ENCODE measurements at regions not wholly inside any gene's neighbourhood (a gene's known extent, or its start where the extent isn't known, plus 50 kb on each side); places are given as distances from the start of the nearest gene placed in this dataset.

DNA sequence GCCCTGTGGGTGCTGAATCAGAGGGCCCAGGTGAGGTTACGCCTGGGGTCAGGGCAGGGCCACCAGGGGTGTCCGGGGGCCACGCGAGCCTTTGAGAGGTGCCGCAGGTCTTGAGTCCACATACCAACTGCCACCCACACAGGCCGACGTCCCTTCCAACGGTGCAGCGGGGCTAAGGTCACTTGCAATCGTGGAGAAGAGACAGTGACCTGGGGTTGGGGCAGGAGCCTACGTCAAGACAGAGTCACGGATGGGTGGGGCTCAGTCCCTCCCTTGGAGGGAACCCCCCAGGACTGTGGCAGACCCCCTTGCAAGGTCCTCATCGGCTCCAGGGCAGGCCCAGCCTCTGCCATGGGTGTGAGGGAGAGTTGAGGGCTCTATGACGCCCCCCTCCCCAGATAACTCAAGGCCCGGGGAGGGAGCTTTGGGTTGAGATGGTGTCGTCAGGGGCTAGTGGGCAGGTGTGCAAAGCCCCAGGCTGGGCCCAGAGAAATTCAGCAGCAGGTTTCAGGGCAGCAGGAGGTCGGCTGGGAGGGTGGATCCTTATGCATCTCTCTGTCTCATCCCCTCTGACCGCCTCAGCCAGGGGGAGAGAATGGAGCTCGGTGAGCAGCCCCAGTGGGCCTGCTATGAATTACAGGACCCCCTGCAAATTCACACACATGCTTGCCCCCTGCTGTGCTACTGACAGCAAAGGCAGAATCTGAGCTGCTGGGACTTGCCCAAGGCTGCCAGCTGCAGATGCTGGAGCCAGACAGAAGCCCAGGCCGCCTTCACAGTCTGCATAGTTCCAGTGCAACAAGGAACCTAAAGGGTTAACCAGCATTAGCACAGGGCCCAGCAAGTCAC lies 60.0 kb downstream of the MYEOV start:
- Histone ChIP-seq H3K36me3 (ENCODE audit: insufficient read depth, low read length) (no peaks in the 10 kb centered on the region), H3K27ac (ENCODE audit: low read depth in 1 of 2, low read length in 2 of 2) (no peak overlapping the region), H3K4me3 (ENCODE audit: low read length) (no peak overlapping the region), H3K27me3 (ENCODE audit: control insufficient read depth in 1 of 2, insufficient read depth in 2 of 2, low read length in 2 of 2) (no peaks in the 10 kb centered on the region), H3K9me3 (ENCODE audit: control insufficient read depth in 1 of 2, insufficient read depth in 1 of 2, low read length in 2 of 2) (peaks cover 2 to 11% of the 10 kb centered on the region in 2 experiments), H3K4me1 (ENCODE audit: insufficient read depth, low read length) (no peaks in the 10 kb centered on the region)
- no peak overlapping the region for H3K4me3 Mint-ChIP-seq
- intact Hi-C loops (cut with DNase I, micrococcal nuclease) = no loop called here
- H3K27me3 Mint-ChIP-seq = no peaks in the 10 kb centered on the region
- H3K9me3 Mint-ChIP-seq = no peaks in the 10 kb centered on the region
- H3K27ac Mint-ChIP-seq = no peak overlapping the region
- ATAC-seq (ENCODE audit: poor library complexity) = no peak
- H3K36me3 Mint-ChIP-seq (ENCODE audit: low read depth) = no peaks in the 10 kb centered on the region
- peak in 1 of 14 experiments; percentile 12 for DNase-seq
- H3K4me1 Mint-ChIP-seq (ENCODE audit: low read depth) = no peaks in the 10 kb centered on the region
- CTCF ChIA-PET = no interaction called here
- TF ChIP-seq, protein P1, sequence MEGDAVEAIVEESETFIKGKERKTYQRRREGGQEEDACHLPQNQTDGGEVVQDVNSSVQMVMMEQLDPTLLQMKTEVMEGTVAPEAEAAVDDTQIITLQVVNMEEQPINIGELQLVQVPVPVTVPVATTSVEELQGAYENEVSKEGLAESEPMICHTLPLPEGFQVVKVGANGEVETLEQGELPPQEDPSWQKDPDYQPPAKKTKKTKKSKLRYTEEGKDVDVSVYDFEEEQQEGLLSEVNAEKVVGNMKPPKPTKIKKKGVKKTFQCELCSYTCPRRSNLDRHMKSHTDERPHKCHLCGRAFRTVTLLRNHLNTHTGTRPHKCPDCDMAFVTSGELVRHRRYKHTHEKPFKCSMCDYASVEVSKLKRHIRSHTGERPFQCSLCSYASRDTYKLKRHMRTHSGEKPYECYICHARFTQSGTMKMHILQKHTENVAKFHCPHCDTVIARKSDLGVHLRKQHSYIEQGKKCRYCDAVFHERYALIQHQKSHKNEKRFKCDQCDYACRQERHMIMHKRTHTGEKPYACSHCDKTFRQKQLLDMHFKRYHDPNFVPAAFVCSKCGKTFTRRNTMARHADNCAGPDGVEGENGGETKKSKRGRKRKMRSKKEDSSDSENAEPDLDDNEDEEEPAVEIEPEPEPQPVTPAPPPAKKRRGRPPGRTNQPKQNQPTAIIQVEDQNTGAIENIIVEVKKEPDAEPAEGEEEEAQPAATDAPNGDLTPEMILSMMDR (IDR thresholded peaks at IDR 0.05) = no peak
- POLR2A ChIA-PET = no interaction called here

DNA sequence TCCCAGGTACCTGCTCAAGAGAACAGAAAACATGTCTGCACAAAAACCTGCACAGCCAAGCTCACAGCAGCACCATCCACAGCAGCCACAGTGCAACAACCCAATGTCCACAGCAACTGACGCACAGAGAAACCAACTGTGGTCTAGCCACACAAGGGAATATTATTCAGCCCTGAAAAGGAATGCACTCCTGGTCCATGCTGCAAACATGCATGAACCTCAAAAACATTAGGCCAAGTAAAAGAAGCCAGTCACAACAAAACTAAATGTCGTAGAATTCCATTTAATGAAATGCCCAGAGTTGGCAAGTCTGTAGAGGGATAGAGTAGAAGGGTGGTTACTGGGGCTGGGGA lies 60.6 kb downstream of the MYEOV start:
- ATAC-seq (ENCODE audit: poor library complexity) = no peak

DNA sequence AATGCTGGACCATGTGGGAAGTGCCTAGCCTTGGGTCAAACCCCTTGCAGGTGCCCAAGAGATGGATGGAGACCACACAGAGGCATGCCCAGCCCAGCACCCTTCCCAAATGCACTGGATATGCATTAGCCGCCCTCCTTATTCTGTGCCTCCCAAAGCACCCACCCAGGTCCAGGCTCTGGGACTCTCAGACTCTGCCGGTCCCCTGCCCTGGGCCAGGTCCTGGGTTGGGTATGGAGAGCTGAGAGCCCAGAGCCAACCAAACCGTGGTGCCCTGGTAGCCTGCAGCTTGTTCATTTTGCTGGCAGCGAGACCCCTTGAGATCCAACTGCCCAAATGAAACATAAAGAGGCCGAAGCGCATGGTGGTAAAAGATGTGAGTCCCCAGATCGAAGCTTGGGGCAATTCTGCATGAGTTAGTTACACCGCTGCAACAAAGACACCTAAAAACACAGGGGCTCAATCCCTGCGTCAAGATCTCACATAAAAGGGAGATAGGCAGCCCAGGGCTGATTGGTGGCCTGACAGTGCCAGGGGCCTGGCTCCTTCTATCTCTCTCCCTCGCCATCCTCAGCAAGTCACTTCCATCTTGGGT lies 61.5 kb downstream of the MYEOV start:
- Histone ChIP-seq H3K27me3 (ENCODE audit: control insufficient read depth in 1 of 2, insufficient read depth in 2 of 2, low read length in 2 of 2) (no peaks in the 10 kb centered on the region), H3K4me3 (ENCODE audit: low read length) (no peak overlapping the region), H3K27ac (ENCODE audit: low read depth in 1 of 2, low read length in 2 of 2) (no peak overlapping the region), H3K9me3 (ENCODE audit: control insufficient read depth in 1 of 2, insufficient read depth in 1 of 2, low read length in 2 of 2) (peaks cover 7 to 18% of the 10 kb centered on the region in 2 experiments), H3K36me3 (ENCODE audit: insufficient read depth, low read length) (no peaks in the 10 kb centered on the region), H3K4me1 (ENCODE audit: insufficient read depth, low read length) (no peaks in the 10 kb centered on the region)
- CTCF ChIA-PET = no interaction called here
- ATAC-seq (ENCODE audit: poor library complexity) = no peak
- DNase-seq = peak in 1 of 14 experiments; percentile 7
- no peaks in the 10 kb centered on the region for H3K36me3 Mint-ChIP-seq (ENCODE audit: low read depth)
- H3K4me1 Mint-ChIP-seq (ENCODE audit: low read depth) = no peaks in the 10 kb centered on the region
- H3K9me3 Mint-ChIP-seq = no peaks in the 10 kb centered on the region
- TF ChIP-seq, protein P1 (IDR thresholded peaks at IDR 0.05) = no peak
- no peak overlapping the region for H3K4me3 Mint-ChIP-seq
- intact Hi-C loops (cut with DNase I, micrococcal nuclease) = no loop called here
- POLR2A ChIA-PET = no interaction called here
- no peak overlapping the region for H3K27ac Mint-ChIP-seq
- H3K27me3 Mint-ChIP-seq = no peaks in the 10 kb centered on the region

More for the DNA sequence above, 60.6 kb downstream of the MYEOV start:
- intact Hi-C loops (cut with DNase I, micrococcal nuclease) = no loop called here
- no peak overlapping the region for H3K4me3 Mint-ChIP-seq
- TF ChIP-seq, protein P1 (IDR thresholded peaks at IDR 0.05) = no peak
- Histone ChIP-seq H3K27me3 (ENCODE audit: control insufficient read depth in 1 of 2, insufficient read depth in 2 of 2, low read length in 2 of 2) (no peaks in the 10 kb centered on the region), H3K4me3 (ENCODE audit: low read length) (no peak overlapping the region), H3K4me1 (ENCODE audit: insufficient read depth, low read length) (no peaks in the 10 kb centered on the region), H3K27ac (ENCODE audit: low read depth in 1 of 2, low read length in 2 of 2) (no peak overlapping the region), H3K36me3 (ENCODE audit: insufficient read depth, low read length) (no peaks in the 10 kb centered on the region), H3K9me3 (ENCODE audit: control insufficient read depth in 1 of 2, insufficient read depth in 1 of 2, low read length in 2 of 2) (peaks cover 1 to 14% of the 10 kb centered on the region in 2 experiments)
- H3K36me3 Mint-ChIP-seq (ENCODE audit: low read depth) = no peaks in the 10 kb centered on the region
- CTCF ChIA-PET = no interaction called here
- H3K4me1 Mint-ChIP-seq (ENCODE audit: low read depth) = no peaks in the 10 kb centered on the region
- no peaks in the 10 kb centered on the region for H3K9me3 Mint-ChIP-seq
- H3K27ac Mint-ChIP-seq = no peak overlapping the region
- H3K27me3 Mint-ChIP-seq = no peaks in the 10 kb centered on the region
- no peak for DNase-seq
- POLR2A ChIA-PET = no interaction called here
